GM21619 (cell line): ENCODE measurements at regions not wholly inside any gene's neighbourhood (a gene's known extent, or its start where the extent isn't known, plus 50 kb on each side); places are given as distances from the start of the nearest gene placed in this dataset.

Experiments used
- ATAC-seq: cut with Tn5 transposase; IDR thresholded peaks from one replicate; pipeline ENCODE4 v1.9.1; 2021; ENCODE audit not compliant: unreplicated experiment

DNA sequence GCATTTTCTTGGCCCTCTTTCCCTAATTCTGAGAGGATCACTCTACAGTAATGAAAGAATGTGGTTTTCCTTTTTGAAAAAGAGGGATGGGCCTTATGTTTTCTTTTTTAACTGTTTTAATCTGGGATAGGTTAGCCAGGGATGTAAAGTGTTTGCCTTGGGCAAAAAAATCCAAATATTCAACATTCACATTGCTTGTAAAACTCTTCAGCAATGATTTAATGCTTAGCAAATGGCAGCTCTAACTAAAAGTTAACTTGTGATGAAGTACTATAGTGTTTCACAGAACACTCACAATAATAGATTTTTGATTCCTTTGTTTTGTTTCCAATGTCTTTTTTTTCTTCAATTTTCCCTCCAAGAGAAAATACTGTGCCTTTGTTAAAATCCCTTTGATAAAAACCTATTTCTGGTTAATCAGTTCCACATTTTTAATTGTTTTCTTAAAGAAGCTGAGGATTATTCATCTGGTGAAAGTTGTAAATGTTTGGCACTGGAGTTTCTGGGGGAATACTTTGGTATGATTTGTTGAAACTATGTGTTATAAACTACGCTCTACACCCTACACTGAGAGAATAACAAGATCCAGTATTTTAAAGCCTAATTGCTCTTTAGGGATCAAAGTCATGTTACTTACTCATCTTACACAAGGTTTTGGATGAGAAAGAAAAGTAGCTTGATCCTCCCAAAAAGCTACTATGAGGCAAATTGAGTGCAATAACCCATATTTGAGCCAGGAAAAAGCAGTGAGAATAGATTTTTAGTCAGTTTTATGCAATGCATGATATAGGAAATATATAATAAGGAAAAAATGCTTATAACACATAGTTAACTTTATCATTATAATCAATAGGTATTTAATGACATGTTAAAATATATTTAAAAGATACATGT is 335.8 kb downstream of the EPHA7 start:
- ATAC-seq: no peak

DNA sequence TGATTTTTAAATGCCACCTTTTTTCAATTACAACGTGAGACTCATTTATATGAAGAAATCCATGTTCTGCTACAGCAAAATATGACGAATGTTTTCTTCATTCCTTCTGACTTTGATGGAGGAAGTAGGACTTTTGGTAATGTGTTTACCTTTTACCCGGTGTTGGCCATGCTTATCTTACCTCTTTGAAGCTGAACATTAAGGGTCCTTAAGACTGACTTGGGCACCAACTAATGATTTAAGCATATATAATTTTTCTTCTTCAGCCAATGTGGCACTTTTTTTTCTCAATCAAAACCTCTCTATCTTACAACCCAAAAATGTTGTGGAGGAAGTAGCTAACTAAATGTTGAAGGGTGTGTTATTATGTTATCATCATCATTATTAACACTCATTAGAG is 337.5 kb downstream of the EPHA7 start:
- ATAC-seq: no peak

DNA sequence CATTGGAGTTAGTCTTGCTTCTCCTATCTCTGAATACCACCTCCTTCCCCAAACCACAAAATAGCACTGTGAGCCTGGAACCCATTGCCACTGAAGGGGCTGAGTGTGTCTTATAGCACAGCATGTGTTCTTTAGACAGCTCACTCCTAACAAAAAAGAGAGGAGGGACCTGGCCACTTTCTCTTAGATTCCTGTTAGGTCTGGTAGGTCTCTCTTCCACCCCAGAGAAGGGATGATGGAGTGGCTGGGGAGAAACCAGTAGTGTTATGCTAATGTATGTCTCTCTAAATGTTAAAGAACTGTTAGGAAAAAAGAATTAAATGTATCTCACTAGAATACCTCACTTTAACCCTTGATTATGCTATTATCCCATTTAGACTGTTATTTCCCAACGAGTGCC is 340.3 kb downstream of the EPHA7 start:
- no peak for ATAC-seq

DNA sequence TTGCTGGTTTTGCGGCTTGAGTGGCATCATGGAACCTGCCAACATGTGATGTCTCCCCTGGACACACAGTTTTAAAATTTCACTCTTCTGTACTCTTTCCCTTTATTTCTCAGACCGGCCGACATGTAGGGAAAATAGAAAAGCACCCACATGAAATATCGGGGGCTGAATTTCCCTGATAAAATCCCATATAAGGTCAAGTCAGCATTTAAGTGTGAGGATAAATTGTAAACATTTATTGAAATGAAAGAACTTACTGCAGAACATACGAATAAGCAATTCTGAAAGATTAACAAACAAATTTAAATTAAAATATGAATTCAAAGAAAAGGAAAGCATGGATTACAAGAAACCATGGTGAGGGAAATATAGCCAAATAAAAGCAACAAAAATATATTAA is 345.5 kb downstream of the EPHA7 start:
- no peak for ATAC-seq

DNA sequence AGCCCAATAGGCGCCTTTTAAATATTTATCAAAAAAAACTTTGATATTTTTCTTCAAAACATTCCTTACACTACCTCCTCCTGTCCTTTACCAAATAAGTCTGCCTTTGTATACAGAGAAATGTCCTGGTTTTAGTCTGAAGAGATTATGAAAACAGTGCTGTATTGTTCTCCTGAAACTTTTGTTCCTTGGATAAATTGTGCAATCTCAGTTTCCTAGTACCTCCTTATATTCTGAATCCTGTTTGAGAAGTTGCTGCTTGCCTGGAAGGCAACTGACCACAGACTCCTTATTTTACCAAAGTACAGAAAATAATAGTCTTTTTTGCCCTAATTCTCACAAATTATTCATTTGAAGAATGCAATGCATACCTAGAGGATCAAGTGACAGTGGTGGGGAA is 349.5 kb downstream of the EPHA7 start:
- ATAC-seq: no peak

DNA sequence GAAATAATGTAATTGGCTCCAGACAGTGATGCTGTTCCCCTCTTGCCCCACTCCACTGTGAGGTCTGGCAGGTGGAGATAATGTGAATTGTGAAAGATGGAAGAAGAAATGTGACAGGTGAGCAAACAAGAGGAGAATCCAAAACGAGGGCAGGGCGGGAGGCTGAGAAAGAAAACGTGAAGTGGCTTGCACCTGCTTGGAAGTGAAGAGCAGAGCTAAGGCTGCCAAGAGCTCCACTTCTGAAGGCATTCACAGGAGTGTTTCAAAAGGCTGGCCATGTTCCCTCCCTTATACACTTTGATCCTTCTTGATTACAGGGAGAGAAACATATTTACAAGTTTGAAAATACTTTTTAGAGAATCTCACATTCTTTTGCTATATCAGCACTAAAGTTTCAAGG is 359.4 kb downstream of the EPHA7 start:
- ATAC-seq: no peak

DNA sequence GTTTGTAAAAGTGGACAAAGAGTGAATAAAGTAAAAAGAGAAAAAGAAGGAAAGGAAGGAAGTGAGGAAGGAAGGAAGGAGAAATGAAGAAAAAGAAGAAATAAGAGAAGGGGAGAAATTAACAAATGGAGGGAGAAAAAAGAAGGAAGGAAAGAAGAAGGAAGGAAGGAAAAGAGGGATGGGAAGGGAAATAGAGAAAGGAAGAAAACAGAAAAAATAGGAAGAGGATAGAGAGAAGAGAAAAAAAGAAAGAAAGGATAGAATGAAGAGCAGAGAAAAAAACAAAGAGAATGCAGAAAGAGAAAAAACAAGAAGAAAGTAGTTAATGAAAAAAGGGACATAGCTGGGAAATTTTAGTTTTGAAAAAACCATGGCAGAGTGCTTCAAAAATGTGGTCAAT is 361.8 kb downstream of the EPHA7 start:
- ATAC-seq: no peak

DNA sequence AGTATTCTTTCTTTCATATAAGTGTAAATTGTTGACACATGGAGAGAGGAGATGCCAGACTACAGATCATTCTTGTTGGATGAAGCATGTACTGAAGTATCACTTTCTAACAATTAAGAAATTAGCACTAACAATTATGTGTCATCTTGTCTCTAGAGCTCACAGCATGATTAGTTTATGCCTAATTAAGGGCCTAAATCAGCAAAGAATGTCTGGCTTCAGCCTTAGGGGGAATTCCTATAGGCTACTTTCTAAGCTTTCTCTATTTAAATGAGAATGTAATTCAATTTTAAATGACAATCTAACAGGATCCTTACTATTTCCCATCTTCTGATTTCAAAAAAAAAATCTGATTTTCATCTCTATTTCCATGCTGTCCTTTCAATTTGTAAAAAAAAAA is 371.0 kb downstream of the EPHA7 start:
- ATAC-seq: no peak

DNA sequence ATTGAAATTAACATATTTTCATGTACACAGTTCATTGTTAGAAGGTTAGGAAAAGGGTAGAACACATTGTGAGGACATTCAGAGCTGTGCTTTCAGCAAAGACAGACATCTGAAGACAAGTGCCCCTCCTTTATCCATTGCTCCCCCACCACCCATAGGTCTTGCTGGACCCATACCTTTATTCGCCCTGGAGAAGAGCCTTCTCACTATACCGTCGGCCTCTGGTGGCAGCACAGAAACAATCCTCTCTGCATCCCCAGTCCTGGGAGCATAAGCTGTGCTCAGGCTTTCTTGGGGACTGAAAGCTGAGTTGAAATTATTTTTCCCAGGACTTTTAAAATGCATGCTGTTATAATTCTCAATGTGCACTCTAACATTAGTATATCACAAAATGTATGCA is 372.3 kb downstream of the EPHA7 start:
- no peak for ATAC-seq

DNA sequence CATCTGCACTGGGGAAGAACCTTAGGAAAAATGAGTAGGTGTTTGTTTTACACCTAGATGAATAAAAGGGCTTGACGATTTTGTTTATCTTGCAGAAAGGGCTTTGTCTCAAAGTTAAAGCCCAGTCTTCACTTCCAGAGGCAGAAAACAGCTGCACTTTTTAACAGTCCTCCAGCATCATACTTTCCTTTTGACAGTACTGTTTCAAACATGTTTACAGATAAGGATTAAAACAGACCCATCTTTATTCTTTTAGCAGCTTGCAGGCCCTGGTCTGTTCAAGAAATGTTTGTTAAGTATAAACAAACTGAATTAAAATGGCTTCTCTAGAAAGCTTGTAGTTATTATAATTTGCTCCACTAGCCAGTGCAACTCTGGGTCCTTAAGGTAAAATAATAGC is 374.2 kb downstream of the EPHA7 start:
- no peak for ATAC-seq

DNA sequence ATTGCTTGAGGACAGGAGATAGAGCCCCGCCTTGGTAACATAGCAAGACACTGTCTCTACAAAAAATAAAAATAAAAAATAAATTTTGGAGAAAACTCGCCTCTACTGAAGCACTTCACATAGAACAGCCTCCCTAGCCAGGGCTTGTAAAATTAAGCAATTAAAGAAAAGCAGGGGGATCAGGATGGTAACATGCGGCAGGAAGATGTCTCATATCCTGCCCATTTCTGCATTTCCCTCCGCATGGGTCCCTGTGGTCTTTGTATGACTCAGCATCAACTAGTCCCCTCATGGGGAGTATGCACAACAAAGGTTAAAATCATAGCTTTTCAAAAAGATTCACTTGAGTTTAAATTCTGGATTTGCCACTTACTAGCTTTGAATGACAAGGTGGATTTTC is 379.0 kb downstream of the EPHA7 start:
- ATAC-seq: no peak

DNA sequence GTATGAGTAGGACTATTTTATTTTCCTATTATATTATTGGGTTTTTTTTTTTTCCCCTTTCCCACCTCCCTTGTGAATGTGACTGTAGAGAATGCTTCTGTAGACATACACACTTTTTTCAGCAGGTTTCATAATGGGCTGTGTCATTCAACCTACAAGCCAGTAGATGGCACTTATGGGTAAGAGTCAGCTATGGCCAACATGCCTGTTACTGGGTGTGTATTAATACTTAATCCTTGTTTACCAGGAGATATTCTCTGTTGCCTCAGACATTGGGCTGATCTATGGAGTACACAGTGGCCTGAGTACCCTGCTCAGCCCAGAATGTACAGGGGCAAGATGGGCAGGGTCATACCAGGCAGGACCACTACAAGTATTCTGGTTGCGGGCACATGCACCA is 382.5 kb downstream of the EPHA7 start:
- ATAC-seq: no peak

DNA sequence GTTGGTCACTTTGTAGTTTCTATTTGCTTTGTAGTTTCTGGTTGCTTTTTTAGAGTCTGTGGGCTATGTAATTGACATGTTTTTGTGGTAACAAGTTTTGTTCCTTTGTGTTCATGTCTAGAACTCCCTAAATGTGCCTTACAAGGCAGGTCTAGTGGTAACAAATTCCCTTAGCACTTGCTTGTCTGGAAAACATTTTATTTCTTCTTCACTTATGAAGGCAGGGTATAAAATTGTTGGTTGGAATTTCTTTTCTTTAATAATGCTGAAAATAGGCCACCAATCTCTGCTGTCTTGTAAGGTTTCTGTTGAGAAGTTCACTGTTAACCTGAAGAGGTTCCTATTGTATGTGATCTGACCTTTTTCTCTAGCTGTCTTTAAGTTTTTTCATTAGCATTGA is 383.6 kb downstream of the EPHA7 start:
- ATAC-seq: no peak

DNA sequence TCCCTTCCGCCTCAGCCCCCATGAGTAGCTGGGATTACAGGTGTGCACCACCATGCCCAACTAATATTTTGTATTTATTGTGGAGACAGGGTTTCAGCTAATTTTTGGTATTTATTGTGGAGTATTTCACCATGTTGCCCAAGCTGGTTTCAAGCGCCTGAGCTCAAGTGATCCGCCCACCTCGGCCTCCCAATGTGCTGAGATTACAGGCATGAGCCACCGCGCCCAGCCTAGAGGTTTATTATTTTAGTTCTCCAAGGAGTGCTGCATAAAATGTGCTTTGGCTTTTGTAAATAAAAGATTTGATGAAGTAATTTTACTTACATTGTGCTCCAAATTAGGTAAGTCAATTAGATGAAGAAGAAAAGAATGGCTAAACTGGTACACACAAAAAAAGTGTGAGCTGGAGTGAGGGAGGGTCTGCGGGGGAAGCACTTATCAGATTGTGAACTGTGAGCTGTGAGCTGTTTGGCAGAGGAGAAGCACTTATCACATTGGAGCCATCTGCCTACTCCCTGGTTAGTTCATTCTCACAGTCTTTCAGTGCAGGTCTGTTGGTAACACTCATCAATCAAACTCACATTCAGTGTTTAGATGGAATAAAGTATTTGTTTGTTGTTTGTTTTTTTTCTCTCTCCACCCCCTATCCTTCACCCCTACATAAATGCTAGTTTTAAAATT is 398.0 kb downstream of the EPHA7 start:
- ATAC-seq: no peak

DNA sequence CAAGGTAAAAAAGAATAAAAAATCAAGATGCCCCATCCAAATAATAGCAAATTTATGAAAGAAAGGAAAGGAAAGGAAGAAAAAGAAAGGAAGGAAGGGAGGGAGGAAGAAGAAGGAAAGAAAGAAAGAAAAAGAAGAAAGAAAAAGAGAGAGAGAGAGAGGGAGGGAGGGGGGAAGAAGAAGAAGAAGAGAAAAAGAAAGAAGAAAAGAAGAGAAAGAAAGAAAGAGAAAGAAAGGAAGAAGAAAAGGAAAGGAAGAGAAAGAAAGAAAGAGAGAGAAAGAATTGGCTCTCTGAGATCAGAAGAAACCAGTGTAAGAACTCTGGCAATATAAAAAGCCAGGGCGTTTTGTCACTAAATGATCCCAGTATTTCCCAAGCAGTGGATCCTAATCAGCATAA is 401.7 kb downstream of the EPHA7 start:
- ATAC-seq: no peak

DNA sequence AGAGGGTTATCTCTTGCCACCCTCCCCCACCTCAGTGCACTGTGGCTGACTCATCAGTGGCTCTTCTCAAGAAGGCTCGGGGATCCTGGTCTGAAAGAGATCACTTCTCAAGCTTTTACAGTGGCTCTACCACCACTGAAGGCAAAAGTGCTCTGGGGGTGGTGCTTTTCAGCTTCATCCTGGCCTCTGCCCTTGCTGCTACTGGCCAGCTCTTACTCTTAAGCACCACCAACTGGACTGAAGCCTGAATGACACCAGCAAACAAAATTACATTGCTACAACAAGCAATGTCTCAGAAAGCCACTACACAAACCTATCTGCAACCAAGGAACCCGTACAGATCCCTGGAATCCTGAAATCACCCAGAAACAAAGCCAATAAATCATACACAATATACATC is 402.1 kb downstream of the EPHA7 start:
- ATAC-seq: no peak

DNA sequence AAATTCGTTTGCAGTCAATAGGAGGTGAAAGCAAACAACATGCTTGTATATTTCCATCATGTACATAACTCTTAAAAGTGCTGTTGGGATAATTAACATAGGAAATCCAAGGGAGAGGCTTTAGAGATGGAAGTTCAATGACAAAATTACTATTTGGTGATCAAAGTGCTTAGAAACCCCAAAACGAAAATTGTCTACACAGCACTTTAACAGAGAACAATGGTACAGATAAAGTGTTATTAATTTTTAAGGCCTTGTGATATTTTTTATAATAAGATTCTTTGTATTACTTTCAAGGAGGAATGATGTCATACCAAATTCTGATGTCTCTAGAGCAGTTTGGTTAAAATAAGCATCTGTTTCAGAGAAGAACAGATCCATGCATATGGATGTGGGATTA is 406.3 kb downstream of the EPHA7 start:
- no peak for ATAC-seq

DNA sequence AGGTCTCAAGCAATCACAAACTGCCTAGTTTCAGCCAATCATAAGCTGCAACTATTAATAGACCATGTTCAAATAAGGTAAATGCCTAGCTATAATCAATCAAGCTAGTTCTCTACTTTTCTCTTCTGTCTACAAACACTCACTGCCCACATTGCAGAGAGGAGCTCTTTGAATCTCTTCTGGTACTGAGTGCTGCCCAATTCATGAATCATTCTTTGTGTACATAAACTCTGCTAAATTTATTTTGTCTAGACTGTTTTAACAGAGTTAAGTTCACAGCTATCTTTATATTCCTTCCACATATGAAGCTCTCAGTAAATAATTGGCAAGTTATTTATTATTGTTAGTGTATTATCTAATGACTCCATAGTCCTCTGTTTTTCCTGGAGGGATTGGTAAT is 411.0 kb downstream of the EPHA7 start:
- ATAC-seq: no peak

DNA sequence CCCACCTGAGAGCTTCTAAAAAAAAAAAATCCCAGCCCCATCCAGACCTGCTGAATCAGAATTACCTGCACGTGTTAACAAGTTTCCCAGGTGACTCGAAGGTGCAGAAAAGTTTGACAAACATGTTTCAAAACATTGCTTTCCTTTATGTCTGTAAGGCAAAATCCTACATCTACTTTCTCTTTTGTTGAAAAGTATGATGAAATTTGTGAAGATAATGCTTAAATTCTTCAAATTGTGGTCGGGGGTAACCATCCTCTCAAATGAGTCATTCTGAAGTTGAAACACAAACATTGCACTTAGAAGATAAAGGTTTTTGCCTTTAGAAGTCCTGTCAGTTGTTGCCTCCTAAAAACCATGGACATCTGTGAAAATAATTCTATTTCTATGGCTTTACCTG is 429.7 kb downstream of the EPHA7 start:
- ATAC-seq: no peak

DNA sequence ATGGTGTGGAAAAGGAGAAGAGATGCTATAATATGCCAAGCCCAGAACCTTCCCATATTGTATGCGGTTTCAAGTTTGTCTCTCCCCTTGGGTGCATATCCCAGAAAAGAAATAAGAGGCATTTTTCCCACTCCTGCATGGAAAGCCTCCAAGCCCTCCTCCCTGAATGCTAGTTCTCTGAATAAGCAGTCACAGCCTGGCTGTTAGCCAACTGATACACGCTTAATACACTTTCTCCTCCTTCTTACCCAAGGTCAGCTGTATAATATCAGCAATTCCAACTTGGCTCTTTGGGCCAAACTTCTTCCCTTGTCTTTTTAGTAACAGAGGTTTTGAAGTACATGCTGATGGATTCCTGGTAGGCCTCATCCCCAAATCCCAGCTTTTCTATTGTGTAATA is 440.1 kb downstream of the EPHA7 start:
- ATAC-seq: no peak

DNA sequence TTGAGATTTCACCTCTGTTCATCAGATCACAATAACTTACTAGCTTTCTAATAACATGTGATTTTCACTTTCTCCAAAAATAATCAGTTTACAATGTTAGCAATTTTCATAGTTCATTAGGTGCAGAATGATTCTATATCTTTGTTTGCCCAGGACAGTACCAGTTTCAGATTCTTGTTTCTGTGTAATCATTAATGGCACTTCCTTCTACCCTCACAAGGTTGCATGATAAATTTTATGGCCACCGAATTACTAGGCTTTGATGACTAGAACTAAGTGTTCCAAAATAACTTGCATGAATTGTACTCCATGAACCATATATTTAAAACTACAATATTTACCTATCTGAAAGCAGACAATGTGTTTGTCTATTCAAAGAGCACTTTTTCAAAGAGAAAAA is 442.3 kb downstream of the EPHA7 start:
- ATAC-seq: no peak

DNA sequence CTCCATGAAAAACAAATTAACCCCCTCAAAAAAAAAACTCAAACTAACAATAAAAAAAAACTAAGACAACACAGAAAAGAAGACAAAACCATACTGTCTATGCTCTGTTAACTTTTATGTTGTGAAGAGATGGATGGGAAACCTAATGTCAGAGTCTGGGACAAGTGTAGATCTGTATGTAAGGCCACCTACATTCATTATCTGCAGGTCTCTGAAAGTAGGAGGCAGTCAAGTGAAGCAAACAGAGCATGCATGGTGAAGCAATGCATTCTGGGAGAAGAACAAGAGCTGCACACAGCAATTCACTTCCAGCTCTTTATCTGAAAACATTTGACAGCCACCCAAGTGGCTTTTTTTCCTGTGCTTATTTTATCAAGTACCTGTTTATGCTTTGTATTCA is 452.0 kb downstream of the EPHA7 start:
- ATAC-seq: no peak

DNA sequence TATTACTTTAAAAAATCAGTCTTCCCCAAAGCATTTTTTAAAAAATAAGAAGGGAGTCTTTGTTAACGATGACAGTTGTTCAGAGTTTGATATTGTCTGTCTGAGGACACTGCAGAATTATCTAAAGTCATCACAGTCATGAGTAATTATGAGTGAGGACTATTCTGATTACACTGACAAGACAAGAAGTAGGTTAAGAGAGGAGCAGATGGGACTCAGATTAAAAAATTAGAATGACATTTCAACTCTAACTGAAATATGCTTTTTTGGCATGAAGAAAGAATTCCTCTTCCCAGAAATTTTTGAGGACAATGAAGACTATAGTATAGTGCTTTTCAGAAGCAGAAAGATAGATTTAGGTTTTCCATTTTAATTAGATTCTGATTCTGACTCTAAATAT is 456.5 kb downstream of the EPHA7 start:
- no peak for ATAC-seq
